ENCODE measurements at regions not wholly inside any gene's neighbourhood (a gene's known extent, or its start where the extent isn't known, plus 50 kb on each side); places are given as distances from the start of the nearest gene placed in this dataset.

GRCh38 chr4:130035391-130035790, 939.4 kb downstream of the C4orf33 start:
- TF ChIP-seq FOXM1 (IDR thresholded peaks at IDR 0.05; ENCODE audit: low read depth, low read length) = no peak
- TF ChIP-seq CTCF (IDR thresholded peaks at IDR 0.05 in 2 of 3, conservative IDR thresholded peaks at IDR 0.05 in 1 of 3; ENCODE audit: control insufficient read depth in 2 of 3, extremely low read depth in 1 of 3, insufficient read depth in 1 of 3, low read depth in 3 of 3, low read length in 3 of 3) = no peak
- no peak for TF ChIP-seq SUZ12 (IDR thresholded peaks at IDR 0.05; ENCODE audit: unreplicated experiment)
- TF ChIP-seq ATF7 (IDR thresholded peaks at IDR 0.05; ENCODE audit: low read depth) = no peak
- no peak for TF ChIP-seq RCOR1 (conservative IDR thresholded peaks at IDR 0.05; ENCODE audit: low read depth, low read length)
- no peak for TF ChIP-seq CHD4 (IDR thresholded peaks at IDR 0.05)
- TF ChIP-seq SPI1 (IDR thresholded peaks at IDR 0.05; ENCODE audit: borderline replicate concordance, insufficient read depth, low read depth, low read length) = no peak
- TF ChIP-seq ZBTB33 (IDR thresholded peaks at IDR 0.05) = no peak
- no peak for TF ChIP-seq NKRF (conservative IDR thresholded peaks at IDR 0.05)
- TF ChIP-seq TARDBP (IDR thresholded peaks at IDR 0.05; ENCODE audit: borderline replicate concordance) = no peak

All from GM12878 (cell line).